ENCODE measurements at regions not wholly inside any gene's neighbourhood (a gene's known extent, or its start where the extent isn't known, plus 50 kb on each side); places are given as distances from the start of the nearest gene placed in this dataset.

- TF ChIP-seq POLR2AphosphoS5 (IDR thresholded peaks at IDR 0.05) (no peak), CTCF (IDR thresholded peaks at IDR 0.05) (no peak)
These were observed 128.7 kb downstream of the TMX1 start for GRCh38 chr14:51368721-51369163.

Measured in sigmoid colon (tissue), 4 donors.